NCI-H524 treated with DMSO at 0.1 percent for 48 hours (cell line): ENCODE measurements at regions not wholly inside any gene's neighbourhood (a gene's known extent, or its start where the extent isn't known, plus 50 kb on each side); places are given as distances from the start of the nearest gene placed in this dataset.

Experiments used
- DNase-seq: peaks from one replicate; lab custom pipeline; 2025; lab: John Stamatoyannopoulos, UW

GRCh38 chr5:23084815-23085214 is 231.7 kb upstream of the CDH12 start:
- peak; percentile 48 for DNase-seq

GRCh38 chr5:23072179-23072578 is 219.0 kb upstream of the CDH12 start:
- no peak for DNase-seq

- no peak for DNase-seq
These were observed 218.5 kb upstream of the CDH12 start for GRCh38 chr5:23071682-23072081.

- no peak for DNase-seq
These were observed 211.6 kb upstream of the CDH12 start for GRCh38 chr5:23064710-23065109.

GRCh38 chr5:23053846-23054245 is 200.7 kb upstream of the CDH12 start:
- no peak for DNase-seq

GRCh38 chr5:23042226-23042625 is 189.1 kb upstream of the CDH12 start:
- DNase-seq: no peak

- DNase-seq: no peak
These were observed 182.5 kb upstream of the CDH12 start for GRCh38 chr5:23035555-23036090.

- DNase-seq: no peak
These were observed 180.7 kb upstream of the CDH12 start for GRCh38 chr5:23033864-23034263.

- DNase-seq: no peak
These were observed 176.1 kb upstream of the CDH12 start for GRCh38 chr5:23029290-23029689.

GRCh38 chr5:23028445-23029021 is 175.4 kb upstream of the CDH12 start:
- DNase-seq: no peak

GRCh38 chr5:23027830-23028229 is 174.7 kb upstream of the CDH12 start:
- DNase-seq: no peak

GRCh38 chr5:23027331-23027730 is 174.2 kb upstream of the CDH12 start:
- no peak for DNase-seq

GRCh38 chr5:23026252-23027170 is 173.4 kb upstream of the CDH12 start:
- DNase-seq: peak; percentile 96

GRCh38 chr5:23025629-23026233 is 172.6 kb upstream of the CDH12 start:
- no peak for DNase-seq

- DNase-seq: no peak
These were observed 171.3 kb upstream of the CDH12 start for GRCh38 chr5:23024470-23024869.

GRCh38 chr5:23014825-23015224 is 161.7 kb upstream of the CDH12 start:
- DNase-seq: no peak

- DNase-seq: peak; percentile 31
These were observed 161.1 kb upstream of the CDH12 start for GRCh38 chr5:23014266-23014665.

GRCh38 chr5:23013395-23013998 is 160.4 kb upstream of the CDH12 start:
- no peak for DNase-seq

GRCh38 chr5:23012842-23013241 is 159.7 kb upstream of the CDH12 start:
- DNase-seq: no peak

- DNase-seq: no peak
These were observed 154.6 kb upstream of the CDH12 start for GRCh38 chr5:23007762-23008161.

- DNase-seq: no peak
These were observed 154.1 kb upstream of the CDH12 start for GRCh38 chr5:23007236-23007635.

- DNase-seq: no peak
These were observed 148.0 kb upstream of the CDH12 start for GRCh38 chr5:23001120-23001519.
